GM18951 (cell line): ENCODE measurements at regions not wholly inside any gene's neighbourhood (a gene's known extent, or its start where the extent isn't known, plus 50 kb on each side); places are given as distances from the start of the nearest gene placed in this dataset.

Source experiments
- POLR2A ChIP-seq: IDR thresholded peaks from 4 replicates; pipeline ENCODE4 v1.6.1; 2011; ENCODE audit warnings: mild to moderate bottlenecking; ENCODE audit not compliant: insufficient read length, insufficient read depth; ENCODE audit errors: extremely low read depth
- in situ Hi-C: fragments of 300-500 bp; cut with MboI; formaldehyde crosslinking; loops from one replicate; pipeline ENCODE4 v1.12.0; 2022; ENCODE audit warnings: low sequenced_read_pairs, mixed read lengths, inconsistent platforms; ENCODE audit not compliant: unreplicated experiment

GRCh38 chr2:144886862-144887261 lies 366.9 kb upstream of the ZEB2 start:
- in situ Hi-C loops = no loop called here
- no peak for TF ChIP-seq POLR2A

DNA sequence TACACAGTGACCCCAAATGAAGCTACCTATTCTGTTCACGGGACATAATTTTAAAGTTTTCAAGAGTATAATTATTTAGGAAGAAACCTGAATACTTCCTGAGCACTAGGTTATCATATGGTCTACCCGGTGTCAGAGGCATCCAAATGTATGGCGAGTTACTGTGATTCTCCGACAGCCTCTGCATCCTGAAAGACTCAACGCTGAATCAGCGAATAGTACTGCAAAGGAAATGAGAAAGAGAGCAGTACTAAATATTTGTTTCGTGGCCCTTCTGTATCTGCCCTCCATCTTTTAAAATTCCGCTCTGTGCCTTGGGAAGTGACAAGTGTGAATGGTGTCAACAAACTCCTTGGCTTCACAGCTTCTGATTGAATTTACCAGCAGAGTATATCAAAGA lies 358.0 kb upstream of the ZEB2 start:
- no peak for TF ChIP-seq POLR2A
- in situ Hi-C loops = no loop called here

GRCh38 chr2:144876013-144876412 lies 356.1 kb upstream of the ZEB2 start:
- TF ChIP-seq POLR2A = no peak
- in situ Hi-C loops = no loop called here

GRCh38 chr2:144875290-144875969 lies 355.5 kb upstream of the ZEB2 start:
- no peak for TF ChIP-seq POLR2A
- in situ Hi-C loops = no loop called here

DNA sequence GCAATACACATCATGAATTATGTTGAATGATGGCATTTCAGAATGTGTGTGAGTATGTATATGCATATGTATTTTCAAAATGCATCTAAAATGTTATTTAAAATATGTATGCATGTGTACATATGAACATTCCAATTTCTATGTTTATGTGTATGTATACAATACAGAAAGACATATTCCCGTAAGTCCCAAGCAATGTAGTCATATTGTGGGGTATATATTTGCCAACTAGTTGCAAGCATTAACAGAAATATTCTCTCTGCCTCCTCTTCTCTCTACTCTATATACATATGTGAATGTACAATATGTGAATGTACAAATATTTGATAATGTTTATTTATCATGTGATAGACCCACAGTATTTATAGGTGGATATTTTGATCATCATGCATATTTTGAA lies 345.8 kb upstream of the ZEB2 start:
- in situ Hi-C loops = no loop called here

GRCh38 chr2:144859716-144860115 lies 339.8 kb upstream of the ZEB2 start:
- in situ Hi-C loops = no loop called here
- no peak for TF ChIP-seq POLR2A

More for the DNA sequence above, 345.8 kb upstream of the ZEB2 start:
- TF ChIP-seq POLR2A = no peak

DNA sequence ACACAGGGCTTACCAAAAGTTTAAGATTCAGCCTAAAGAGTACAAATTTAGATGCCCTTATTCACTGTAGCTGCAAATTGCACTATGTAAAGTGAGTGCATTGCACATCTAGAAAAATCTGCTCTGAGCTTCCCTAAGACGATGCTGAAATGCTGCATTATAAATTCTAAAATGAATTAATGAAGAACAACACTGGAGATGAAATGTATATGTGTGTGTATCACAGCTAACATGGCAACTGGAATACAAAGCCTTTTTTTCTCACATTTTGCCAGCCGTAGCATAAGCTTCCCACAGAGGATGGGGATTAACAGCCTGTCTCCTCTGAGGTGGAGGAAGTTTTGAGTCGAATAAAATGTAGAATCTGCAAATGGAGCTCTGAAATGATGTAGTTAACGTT lies 338.3 kb upstream of the ZEB2 start:
- TF ChIP-seq POLR2A = no peak
- in situ Hi-C loops = no loop called here

- in situ Hi-C loops = no loop called here
Measured at GRCh38 chr2:144854596-144854995, 334.7 kb upstream of the ZEB2 start.

GRCh38 chr2:144849612-144850011 lies 329.7 kb upstream of the ZEB2 start:
- TF ChIP-seq POLR2A = no peak
- in situ Hi-C loops = no loop called here

More at GRCh38 chr2:144854596-144854995, 334.7 kb upstream of the ZEB2 start:
- no peak for TF ChIP-seq POLR2A

DNA sequence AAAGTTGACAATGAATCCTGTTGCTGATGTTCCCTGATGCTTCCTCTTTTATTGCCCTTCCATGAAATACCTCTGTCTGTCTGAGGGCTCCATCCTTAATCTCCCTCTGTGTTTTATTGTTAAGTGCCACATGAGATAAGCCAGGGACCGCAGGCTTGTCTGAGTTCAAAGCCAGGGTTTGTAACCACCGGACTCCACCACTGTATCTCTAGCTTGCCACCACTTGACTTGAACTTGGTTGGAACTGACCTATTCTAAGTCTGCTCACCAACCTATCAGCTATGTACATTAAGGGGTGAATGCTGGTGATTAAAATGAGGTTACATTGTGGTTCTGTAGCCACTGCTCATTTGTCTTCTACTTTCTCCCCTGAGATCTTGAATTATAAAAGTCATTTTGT lies 328.5 kb upstream of the ZEB2 start:
- in situ Hi-C loops = no loop called here
- no peak for TF ChIP-seq POLR2A

DNA sequence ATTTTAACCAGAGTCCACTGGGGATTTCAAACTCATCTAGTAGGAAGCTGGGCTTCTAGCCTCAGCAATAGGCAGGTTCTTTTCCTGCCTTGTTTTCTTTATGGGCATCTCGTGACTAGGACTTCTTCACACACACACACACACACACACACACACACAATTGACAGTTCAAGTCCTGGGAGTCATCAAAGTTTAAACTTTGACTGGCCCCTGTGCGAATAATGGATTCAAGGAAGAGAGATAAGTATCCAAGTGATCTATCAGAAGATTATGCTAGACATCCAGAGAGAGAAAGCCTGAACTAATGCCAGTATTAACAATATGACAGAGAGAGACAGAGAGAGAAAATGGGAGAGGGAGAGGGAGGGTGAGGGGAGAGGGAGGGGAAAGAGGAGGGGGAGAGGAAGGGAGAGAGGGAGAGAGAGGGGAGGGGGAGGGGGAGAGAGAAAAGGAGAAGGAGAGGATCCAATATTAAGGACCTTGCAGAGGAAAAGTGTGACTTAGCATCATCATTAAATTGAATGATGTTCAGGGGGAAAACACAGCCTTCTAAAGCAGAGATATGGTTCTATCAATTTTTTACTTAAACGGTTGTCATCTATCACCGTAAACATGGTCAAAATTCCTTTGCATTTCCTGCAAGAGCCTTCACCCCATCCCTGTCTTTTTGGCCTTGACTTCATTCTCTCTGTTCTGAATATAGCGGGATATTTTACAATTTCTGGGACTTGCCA lies 327.6 kb upstream of the ZEB2 start:
- in situ Hi-C loops = no loop called here
- no peak for TF ChIP-seq POLR2A

- no peak for TF ChIP-seq POLR2A
- in situ Hi-C loops = no loop called here
Measured at GRCh38 chr2:144836635-144837350, 316.9 kb upstream of the ZEB2 start.

- in situ Hi-C loops = no loop called here
Measured at GRCh38 chr2:144835634-144836350, 315.9 kb upstream of the ZEB2 start.

More at GRCh38 chr2:144835634-144836350, 315.9 kb upstream of the ZEB2 start:
- TF ChIP-seq POLR2A = no peak
